GM12891 (cell line): ENCODE measurements at regions not wholly inside any gene's neighbourhood (a gene's known extent, or its start where the extent isn't known, plus 50 kb on each side); places are given as distances from the start of the nearest gene placed in this dataset.

ENCODE experiments used
- PAX5 ChIP-seq: IDR thresholded peaks from 2 replicates; pipeline ENCODE4 v1.6.1; 2011; ENCODE audit warnings: low read length, moderate library complexity, mild to moderate bottlenecking; ENCODE audit not compliant: insufficient read depth, severe bottlenecking
- POLR2A ChIP-seq: IDR thresholded peaks from 2 replicates; pipeline ENCODE4 v1.6.1; 2011; ENCODE audit warnings: low read depth, low read length, control low read depth
- POLR2AphosphoS5 ChIP-seq: IDR thresholded peaks from 2 replicates; pipeline ENCODE4 v1.6.1; 2011; ENCODE audit warnings: low read depth, low read length, control low read depth
- POU2F2 ChIP-seq: IDR thresholded peaks from 2 replicates; pipeline ENCODE4 v1.6.1; 2011; ENCODE audit warnings: low read depth, mild to moderate bottlenecking, control low read depth, low read length, moderate library complexity
- SPI1 ChIP-seq: IDR thresholded peaks from 2 replicates; pipeline ENCODE4 v1.6.1; 2011; ENCODE audit warnings: low read depth, low read length, control low read depth
- TAF1 ChIP-seq: IDR thresholded peaks from 2 replicates; pipeline ENCODE4 v1.6.1; 2011; ENCODE audit warnings: low read depth, low read length, control low read depth

DNA sequence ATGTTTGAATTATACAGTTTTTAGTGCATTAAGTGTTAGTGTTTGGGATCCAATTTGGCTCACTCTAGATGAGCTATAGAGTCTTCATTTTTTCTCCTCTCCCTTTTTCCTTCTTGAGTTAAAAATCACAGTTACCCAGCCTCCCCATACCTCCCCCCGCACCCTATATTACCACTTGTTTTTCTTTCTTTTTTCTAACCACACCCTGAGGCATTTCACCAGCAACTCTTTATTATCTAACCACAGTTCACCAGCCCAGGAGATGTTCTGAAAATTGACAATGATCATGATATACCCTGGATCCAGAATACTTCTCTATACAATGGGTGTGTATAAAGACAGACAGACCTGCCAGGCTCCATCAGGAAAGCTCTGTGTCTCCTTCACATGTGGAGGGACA is 86.5 kb upstream of the UBL3 start:
- TF ChIP-seq SPI1 (no peak), POLR2A (no peak), TAF1 (no peak), POLR2AphosphoS5 (no peak), POU2F2 (no peak), PAX5 (no peak)
